ENCODE measurements at regions not wholly inside any gene's neighbourhood (a gene's known extent, or its start where the extent isn't known, plus 50 kb on each side); places are given as distances from the start of the nearest gene placed in this dataset.
"Not testable (repeated sequence)": the region's sequence is repeated elsewhere in the genome, so short reads cannot be mapped to it uniquely, and the experiment has no call there.

DNA sequence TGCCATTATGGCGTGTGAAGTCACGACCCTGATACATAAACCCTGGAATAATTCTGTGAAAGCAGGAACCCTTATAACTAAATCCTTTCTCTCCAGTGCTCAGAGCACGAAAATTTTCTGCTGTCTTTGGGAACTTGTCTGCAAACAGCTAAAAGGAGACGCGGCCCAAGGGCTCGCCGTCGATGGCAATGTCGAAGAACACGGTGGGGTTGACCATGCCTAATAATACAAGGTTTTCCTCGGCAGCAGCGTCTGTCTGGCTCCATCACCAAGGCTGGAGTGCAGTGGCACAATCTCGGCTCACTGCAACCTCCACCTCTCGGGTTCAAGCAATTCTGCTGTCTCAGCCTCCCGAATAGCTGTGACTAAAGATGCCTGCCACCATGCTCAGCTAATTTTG is 132.4 kb upstream of the KIF5B start:
- TF ChIP-seq POLR2AphosphoS5, POLR2A (IDR thresholded peaks at IDR 0.05; ENCODE audit: low read depth, low read length): not testable (repeated sequence)
